Activated CD4-positive, alpha-beta T cell treated with anti-CD3 and anti-CD28 coated beads for 24 hours (primary cell): ENCODE measurements at regions not wholly inside any gene's neighbourhood (a gene's known extent, or its start where the extent isn't known, plus 50 kb on each side); places are given as distances from the start of the nearest gene placed in this dataset.

Experiments used
- DNase-seq, 2 donors: peaks; one replicate each; pipeline ENCODE4 v3.0.0-alpha.2; 2020; ENCODE audit warnings: low read depth in 2 of 2

DNA sequence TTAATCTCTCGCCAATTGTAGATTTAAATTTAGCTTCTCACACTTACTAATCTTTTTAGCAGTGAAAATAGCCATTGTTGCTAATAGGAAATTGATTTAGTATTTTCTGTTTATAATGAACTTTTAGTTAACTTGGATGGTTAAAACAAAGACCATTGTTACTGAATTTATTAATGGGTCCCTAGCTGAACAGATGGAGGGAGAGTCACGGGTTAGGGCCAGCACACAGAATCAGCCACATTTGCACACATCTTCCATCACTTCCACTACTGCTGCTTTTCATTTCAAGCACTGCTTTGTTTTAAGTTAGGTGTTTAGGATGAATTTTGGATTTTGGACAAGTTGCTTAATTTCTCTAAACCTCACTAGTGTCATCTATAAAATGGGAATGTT lies 125.9 kb upstream of the ADAMTSL1 start:
- DNase-seq, result no peak

- DNase-seq, result no peak
Observed at GRCh38 chr9:18349530-18349929, 124.4 kb upstream of the ADAMTSL1 start.

GRCh38 chr9:18350036-18350435 lies 123.9 kb upstream of the ADAMTSL1 start:
- no peak for DNase-seq

GRCh38 chr9:18350995-18351595 lies 122.9 kb upstream of the ADAMTSL1 start:
- no peak for DNase-seq

DNA sequence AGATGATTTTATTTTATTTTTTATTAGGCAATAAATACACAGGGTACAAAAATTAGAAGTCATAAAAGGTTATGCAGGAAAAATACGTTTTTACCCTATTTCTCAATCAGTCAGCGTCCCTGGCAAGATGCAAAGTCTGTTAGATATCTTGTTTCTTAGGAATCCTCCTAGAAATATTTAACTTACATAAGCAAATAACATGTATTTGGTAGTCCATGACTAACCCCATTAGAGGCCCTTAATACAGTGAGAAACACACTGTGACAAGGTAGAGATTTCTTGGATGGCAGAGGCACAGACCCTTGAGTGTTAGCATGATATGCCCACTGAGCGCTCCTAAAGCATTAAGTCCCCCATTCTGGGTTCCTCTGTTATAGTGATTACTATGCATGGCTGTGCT lies 121.2 kb upstream of the ADAMTSL1 start:
- DNase-seq, result no peak

DNA sequence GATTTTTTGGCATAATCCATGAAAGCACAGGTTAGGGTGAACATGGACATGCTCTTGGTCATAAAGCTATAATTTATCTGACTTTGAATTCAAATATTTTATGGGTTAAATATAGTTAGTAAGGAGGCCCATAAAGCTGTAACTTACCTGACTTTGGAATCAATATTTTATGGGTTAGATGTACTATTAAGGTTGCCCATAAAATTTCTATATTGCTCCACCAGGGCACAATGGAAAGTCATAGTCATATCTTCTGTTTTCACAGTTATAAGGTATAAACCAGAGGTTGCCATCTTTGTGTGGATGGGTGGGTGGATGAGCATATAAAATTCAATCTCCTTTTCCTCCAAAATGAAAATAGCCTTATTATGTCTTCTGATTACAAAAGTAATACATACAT lies 120.5 kb upstream of the ADAMTSL1 start:
- no peak for DNase-seq

DNA sequence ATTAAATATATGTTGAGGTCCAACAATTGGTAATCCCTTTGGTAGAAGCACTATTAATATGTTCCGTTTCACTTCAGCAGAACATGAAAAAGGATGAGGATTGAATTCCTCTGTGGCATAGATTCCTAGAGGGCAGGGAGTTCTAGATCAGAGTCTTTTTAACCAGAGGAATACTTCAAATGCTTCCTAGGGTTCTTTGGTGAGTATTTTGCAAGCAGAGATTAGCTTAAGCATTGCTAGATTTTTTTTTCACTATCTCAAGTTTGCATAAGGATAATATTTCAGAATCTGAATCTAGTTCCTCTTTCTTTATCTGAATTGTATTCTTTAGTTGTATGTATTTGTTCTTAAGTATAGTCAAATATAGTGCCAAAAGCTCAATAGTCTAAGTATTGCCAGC lies 116.6 kb upstream of the ADAMTSL1 start:
- no peak for DNase-seq

- no peak for DNase-seq
Observed at GRCh38 chr9:18358325-18358724, 115.6 kb upstream of the ADAMTSL1 start.

- DNase-seq, result no peak
Observed at GRCh38 chr9:18359335-18359734, 114.6 kb upstream of the ADAMTSL1 start.

DNA sequence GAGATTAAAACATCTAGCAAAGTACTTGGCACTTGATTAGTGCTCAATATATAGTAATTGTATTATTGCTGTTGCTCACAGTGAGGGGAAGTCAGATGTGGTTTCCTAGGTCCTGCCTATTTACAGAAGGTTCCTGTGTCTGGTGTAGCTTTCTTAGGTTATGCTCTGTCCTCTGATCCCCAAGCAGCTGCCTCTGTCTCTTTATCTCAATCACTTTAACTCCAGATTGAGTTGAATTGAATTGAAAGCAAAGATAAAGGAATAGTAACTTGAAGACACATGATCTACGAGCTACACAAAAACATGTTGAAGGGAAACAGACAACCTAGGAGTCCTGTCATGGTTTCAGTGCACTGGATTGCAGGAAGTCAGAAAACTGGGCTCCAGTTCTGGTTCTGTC lies 113.9 kb upstream of the ADAMTSL1 start:
- DNase-seq, result no peak

DNA sequence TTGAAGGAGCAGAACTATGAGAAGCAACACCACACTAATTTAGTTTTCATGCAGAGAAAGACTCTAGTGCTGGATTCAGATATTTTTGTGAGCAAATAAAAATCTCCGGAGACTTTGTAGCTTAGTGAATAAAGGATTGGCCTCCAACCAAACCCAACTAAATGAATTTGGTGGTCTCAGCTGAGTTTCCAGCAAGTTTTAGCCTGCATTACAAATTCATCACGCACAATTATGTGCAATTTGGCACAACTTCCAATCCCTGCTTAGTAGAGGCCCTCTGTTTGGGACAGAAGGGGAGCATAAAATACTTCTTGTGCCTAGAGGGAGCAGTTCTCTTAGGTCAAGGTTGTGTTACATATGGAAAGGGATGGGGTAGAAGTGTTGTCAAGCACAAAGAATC lies 112.3 kb upstream of the ADAMTSL1 start:
- DNase-seq, result no peak

GRCh38 chr9:18362166-18362565 lies 111.8 kb upstream of the ADAMTSL1 start:
- no peak for DNase-seq

GRCh38 chr9:18362901-18363685 lies 110.9 kb upstream of the ADAMTSL1 start:
- DNase-seq, result no peak

DNA sequence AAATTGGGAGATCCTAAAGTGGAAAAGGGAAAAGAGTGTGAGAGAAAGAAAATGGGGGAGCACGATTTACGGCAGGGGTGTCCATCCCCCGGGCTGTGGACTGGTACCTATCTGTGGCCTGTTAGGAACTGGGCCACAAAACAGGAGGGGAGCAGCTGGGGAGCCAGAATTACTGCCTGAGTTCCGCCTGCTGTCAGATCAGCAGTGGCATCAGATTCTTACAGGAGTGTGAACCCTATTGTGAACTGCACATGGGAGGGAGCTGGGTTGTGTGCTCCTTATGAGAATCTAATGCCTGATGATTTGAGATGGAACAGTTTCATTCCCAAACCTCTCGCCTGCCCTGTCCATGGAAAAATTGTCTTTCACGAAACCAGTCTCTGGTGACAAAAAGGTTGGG lies 108.3 kb upstream of the ADAMTSL1 start:
- no peak for DNase-seq

- no peak for DNase-seq
Observed at GRCh38 chr9:18366184-18366583, 107.8 kb upstream of the ADAMTSL1 start.

DNA sequence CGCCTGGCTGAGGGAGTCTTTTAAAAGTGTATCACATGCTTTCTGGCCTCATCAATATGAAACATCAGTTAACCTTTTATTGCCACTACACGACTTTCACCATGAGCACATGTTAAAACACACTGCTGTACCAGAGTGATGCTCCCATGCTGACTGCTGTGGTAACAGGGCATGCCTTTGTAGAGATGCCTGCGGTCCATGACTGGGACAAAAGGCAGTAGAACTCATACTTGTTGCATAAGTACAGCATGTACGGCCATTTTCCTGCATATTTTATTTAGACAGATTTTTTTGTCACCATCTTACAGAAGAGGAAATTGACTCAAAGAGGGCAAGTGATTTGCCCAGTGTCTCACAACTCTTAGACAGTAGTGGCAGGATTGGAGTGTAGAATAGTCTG lies 105.7 kb upstream of the ADAMTSL1 start:
- no peak for DNase-seq

DNA sequence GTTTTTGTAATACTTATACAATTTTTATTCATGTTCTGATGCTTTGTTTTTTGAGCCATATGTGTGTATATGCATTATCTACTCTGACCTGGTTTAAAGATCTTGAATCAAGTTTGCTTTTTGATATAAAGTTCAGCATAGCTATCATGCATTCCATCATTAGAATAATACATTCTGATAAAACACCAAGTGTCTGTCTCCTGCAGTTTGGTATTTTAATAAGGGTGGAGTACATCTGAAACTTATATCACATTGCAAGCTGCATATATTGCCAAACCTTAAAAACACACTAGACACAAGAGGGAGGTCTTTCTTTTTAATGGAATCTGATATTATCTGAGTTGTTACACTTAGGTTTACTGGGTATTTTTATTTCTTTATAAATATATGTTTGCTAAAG lies 102.8 kb upstream of the ADAMTSL1 start:
- no peak for DNase-seq

DNA sequence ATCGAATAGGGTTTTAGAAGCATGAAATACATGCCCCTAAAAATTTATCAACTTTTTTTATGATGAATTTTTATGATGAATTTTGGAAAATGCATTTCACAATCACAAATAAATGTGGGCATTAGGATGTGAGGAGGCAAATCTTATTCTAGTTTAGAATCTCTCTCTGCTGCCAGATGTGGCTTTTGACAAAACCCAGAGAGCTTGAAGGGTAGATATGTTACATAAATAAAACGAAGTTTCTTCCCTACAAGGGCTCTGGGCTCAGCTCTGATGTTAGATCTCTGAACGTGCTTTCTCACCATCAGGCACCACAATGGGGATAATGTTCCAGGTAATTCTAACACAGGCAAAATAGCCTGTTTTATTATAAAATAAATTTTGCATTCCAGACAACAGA lies 102.3 kb upstream of the ADAMTSL1 start:
- DNase-seq, result no peak

DNA sequence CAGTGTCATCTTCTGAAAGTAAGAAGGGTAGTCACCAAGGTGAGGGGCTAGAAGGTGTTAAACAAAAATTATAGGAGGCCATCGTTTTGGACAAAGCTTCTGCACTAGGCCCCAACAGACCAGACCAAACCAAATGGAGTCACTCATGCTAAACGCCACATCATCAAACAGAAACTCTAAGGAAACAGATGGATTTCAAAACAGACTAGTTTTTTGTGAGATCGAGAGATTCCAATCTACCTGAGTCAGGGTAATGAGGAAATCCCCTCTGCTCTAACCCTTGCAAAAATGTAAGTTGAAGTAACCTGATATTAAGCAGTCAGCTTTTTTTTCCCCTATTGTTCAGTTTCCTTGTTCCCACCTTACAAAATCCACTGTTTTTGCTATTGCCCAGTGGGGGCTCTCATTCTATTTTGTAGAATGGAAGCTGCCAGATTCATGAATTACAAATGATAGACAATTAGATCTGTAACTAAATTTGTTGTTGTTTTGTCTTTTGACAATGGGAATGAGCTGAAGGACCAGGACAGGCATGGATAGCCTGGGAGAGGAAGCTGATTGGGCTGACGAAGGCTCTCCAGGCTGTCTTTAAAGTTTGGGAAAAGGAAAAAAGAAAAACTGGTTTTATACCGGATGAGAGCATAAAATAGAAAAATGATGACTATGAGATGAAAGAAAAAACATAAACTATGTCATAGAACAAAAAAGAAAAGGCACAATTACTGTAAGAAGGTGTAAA lies 94.7 kb upstream of the ADAMTSL1 start:
- no peak for DNase-seq

GRCh38 chr9:18382243-18382642 lies 91.7 kb upstream of the ADAMTSL1 start:
- no peak for DNase-seq

DNA sequence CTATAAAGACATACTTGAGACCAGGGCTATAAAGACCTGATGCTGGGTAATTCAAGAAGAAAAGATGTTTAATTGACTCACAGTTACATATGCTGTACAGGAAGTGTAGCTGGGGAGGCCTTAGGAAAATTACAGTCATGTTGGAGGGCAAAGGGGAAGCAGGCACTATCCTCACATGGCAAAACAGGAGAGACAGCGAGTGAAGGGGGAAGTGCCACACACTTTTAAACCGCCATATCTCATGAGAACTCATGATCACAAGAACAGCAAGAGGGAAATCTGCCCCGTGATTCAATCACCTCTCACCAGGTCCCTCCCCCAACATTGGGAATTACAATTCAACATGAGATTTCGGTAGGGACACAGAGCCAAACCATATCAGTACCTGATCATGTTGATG lies 89.9 kb upstream of the ADAMTSL1 start:
- no peak for DNase-seq

GRCh38 chr9:18385696-18386490 lies 88.1 kb upstream of the ADAMTSL1 start:
- DNase-seq, result no peak
